ENCODE measurements at regions not wholly inside any gene's neighbourhood (a gene's known extent, or its start where the extent isn't known, plus 50 kb on each side); places are given as distances from the start of the nearest gene placed in this dataset.
A peak's percentile ranks its signal among the peaks of the same experiment; 100 is the strongest.

DNA sequence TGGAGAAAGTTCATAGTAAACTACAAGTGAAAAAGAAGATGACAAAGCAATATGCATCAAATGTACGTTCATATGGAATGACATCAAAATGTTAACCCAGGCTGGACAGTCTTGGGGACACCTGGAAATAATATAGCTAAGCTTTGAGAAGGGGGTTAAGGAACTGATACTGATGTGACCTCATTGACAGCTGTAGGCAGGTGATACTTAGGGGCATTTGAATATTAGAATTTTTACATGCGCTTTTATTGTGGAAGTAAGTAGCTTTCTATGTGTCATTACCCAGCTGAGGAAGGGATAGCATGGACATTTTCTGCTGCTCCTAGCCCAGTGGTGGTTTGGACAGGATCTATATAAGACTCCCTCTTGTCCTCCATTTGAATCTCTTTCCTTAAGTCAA is 299.7 kb downstream of the CWC27 start:
- no peak for DNase-seq (ENCODE audit: low read depth)

DNA sequence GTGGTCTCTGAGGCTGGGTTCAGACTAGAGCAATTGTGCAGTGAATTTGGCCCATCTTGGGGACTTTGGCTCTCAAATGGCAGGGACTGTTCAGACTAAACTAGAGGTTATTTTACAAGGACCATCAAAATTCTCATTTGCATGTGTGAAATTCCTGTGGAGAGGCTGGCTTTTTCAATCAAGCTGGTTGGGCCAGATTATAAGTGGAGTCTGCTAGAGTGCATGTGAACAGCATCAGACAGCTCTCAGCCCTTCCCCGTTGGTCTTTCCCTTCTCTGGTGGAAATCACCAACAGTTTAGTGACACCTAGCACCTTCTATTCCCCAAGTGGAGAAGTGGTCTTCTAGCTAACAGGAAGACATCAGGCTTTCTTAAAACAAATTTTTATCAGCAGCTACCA is 301.3 kb downstream of the CWC27 start:
- DNase-seq (ENCODE audit: low read depth) = no peak

- no peak for DNase-seq (ENCODE audit: low read depth)
Observed at GRCh38 chr5:65072850-65073249, 304.1 kb downstream of the CWC27 start.

- peak; percentile 91 for DNase-seq (ENCODE audit: low read depth)
Observed at GRCh38 chr5:65073250-65073661, 304.5 kb downstream of the CWC27 start.

DNA sequence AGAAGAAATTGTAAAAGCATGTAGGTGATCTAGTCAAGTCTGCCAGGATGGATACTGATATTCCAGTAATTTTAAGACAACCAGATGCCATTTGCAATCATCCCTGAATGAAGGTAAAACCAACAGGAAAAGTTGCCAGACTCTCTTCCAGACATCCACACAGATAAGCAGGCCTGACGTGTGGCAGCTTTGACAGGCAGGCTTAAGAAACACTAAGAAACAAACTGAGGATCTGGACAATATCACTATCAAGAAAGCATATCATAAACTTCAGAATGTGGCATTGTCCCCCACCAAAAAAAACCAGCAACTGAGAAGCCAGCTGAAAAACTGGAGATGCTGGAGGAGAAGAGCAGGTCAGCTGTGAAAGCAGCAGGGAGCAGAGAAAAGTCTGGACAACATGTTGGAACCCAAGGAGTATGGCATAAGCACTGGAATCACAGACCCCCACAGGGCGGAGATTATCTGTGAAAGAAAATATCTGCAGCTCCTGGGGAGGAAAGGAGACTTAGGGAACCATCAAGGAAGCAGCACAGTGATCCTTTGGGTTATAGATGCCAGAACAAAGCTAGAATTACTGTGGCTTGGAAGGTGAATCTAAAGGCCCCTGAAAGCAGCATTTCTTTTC is 307.0 kb downstream of the CWC27 start:
- peak; percentile 84 for DNase-seq (ENCODE audit: low read depth)

GRCh38 chr5:65076251-65076869 is 307.6 kb downstream of the CWC27 start:
- DNase-seq (ENCODE audit: low read depth) = peak; percentile 98

- no peak for DNase-seq (ENCODE audit: low read depth)
Observed at GRCh38 chr5:65077653-65078052, 308.9 kb downstream of the CWC27 start.

- peak; percentile 97 for DNase-seq (ENCODE audit: low read depth)
Observed at GRCh38 chr5:65078331-65078730, 309.6 kb downstream of the CWC27 start.

DNA sequence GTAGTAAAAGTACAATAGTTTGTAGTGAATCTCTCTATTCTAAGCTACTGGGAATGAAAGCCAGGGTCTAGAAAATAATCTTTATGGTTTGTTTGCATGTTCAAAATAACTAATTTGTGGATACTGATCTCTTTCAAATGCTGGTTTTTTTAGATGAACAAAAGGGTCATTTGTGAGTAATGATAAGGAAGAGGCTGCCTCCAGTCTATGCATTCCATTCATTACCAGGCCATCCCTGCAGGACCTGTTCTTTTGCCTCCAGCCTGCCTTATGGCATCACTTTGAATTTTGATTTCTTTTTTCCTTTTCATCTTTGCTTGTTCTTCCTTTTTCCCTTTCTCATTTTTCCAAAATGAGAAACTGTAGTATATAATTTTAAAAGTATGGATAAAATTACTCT is 312.3 kb downstream of the CWC27 start:
- DNase-seq (ENCODE audit: low read depth) = no peak

DNA sequence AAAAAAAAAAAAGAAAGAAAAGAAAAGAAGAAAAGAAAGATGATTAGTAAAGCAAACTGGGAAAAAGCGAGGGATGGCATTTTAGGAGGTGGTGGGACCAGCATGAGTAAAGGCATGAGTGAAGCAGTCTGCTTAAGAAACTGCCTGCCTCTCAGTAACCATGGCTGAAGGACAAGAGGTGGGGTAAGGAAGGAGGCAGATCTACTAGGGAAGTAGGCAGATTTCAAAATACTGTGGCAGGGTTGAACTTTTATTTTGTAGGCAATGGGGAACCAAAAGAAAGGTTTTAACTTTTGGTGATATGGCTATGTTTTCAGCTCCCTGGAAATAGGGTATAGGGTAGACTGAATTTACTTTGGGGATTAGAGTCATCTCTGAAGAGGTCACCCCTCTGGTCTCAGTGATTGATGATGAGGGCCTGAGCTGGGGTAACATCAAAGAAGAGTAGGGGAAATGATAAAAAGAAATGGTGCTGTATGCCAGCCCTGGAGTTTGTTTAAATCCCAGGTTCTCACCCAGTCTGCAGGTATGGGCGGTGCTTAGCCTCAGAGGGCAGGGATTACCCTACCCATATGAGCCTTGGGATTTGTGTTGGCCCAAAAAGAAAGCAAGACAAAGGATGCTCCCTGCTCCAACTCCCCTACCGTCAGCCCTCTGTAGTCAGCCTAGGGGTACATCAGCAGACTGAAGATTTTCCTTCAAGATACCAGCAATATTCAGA is 316.2 kb downstream of the CWC27 start:
- no peak for DNase-seq (ENCODE audit: low read depth)

GRCh38 chr5:65085516-65085850 is 316.8 kb downstream of the CWC27 start:
- DNase-seq (ENCODE audit: low read depth) = no peak

- DNase-seq (ENCODE audit: low read depth) = peak; percentile 74
Observed at GRCh38 chr5:65086234-65086890, 317.6 kb downstream of the CWC27 start.

DNA sequence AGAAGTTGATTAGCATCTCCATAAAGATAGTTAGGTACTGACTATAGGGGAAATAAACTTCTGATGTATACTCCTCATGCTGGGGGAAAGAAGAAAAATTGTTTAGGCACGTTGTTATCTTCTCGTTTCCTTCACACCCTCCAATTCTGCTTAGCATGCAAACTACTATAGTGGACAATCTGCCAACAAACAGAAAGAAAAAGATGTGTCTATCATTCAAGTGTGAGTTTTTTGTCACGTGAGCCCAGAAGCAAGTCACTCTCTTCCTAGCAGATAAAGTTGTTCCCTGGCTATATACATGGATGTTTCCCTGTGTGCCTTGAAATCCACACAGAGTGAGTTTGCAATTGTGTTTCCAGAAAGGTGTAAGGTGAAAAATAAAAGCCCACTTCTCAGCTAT is 318.4 kb downstream of the CWC27 start:
- DNase-seq (ENCODE audit: low read depth) = no peak

GRCh38 chr5:65094279-65094678 is 325.5 kb downstream of the CWC27 start:
- DNase-seq (ENCODE audit: low read depth) = no peak

GRCh38 chr5:65098393-65098792 is 329.7 kb downstream of the CWC27 start:
- DNase-seq (ENCODE audit: low read depth) = no peak
